Activated CD4-positive, CD25-positive, alpha-beta regulatory T cell treated with anti-CD3 and anti-CD28 coated beads, Interleukin-2, amount 50 U/mL, for 72 hours (primary cell): ENCODE measurements at regions not wholly inside any gene's neighbourhood (a gene's known extent, or its start where the extent isn't known, plus 50 kb on each side); places are given as distances from the start of the nearest gene placed in this dataset.

ENCODE experiments used
- DNase-seq: peaks from one replicate; pipeline ENCODE4 v3.0.0; 2021

DNA sequence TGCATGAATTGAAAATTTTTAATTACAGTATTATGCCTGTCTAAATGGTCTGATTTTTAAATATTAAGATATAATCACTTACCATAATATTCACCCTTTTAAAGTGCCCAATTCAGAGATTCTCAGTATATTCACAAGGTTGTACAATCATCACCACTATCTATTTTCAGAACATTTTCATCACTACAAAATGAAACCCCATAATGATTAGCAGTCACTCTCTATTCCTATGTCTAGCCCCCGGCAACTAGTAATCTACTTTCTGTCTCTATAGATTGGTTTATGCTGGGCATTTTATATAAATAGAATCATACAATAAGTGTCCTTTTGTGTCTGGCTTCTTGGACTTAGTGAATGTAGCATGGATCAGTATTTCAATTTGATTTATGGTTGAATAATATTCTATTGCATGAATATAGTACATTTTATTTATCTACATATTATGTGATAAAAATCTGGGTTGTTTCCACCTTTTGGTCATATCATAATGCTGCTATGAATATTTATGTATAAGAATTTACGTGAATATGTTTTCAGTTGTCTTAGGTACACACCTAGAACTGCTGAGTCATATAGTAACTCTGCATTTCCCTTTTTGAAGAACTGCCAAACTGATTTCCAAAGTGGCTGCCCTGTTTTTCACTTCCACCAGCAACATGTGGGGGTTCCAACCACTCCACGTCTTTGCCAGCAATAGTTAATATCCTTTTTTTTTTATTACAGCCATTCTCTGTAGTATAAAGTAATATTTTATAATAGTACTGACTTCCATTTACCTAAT, 485.7 kb upstream of the ZNF385D start:
- DNase-seq, result no peak

DNA sequence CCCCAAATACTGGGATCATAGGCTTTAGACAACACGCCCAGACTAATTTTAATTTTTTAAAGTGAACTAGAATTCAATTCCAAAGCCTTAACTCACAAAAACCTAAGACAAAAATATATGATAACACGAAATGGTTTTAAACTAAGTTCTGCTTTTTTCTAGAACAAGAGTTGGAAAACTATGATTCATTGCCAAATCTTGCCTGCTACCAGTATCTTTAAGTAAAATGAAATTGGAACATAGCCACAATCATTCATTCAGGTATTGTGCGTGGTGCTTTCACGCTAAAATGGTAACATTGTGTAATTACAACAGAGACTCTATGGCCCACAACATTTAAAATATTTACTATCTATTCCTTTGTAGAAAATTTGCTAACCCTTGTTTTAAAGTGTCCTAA, 488.0 kb upstream of the ZNF385D start:
- no peak for DNase-seq

DNA sequence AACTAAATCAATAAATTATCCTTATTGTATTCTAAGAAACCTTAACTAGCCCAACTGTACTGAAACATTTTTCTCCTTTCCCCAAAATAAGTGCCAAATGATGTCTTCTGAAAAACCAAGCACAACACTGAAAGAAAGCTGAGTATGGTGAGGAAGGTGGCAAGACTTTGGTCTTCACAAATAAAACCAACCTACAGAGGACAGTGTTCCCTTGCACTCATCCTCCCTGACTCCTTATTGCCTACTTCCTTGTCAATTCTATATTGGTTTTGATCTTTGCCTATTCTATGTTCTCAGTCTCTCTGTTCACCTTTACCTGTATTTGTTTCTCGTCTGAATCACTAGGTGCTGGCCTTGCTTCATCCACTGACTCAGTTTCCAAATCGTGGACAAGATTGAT, 490.1 kb upstream of the ZNF385D start:
- no peak for DNase-seq

DNA sequence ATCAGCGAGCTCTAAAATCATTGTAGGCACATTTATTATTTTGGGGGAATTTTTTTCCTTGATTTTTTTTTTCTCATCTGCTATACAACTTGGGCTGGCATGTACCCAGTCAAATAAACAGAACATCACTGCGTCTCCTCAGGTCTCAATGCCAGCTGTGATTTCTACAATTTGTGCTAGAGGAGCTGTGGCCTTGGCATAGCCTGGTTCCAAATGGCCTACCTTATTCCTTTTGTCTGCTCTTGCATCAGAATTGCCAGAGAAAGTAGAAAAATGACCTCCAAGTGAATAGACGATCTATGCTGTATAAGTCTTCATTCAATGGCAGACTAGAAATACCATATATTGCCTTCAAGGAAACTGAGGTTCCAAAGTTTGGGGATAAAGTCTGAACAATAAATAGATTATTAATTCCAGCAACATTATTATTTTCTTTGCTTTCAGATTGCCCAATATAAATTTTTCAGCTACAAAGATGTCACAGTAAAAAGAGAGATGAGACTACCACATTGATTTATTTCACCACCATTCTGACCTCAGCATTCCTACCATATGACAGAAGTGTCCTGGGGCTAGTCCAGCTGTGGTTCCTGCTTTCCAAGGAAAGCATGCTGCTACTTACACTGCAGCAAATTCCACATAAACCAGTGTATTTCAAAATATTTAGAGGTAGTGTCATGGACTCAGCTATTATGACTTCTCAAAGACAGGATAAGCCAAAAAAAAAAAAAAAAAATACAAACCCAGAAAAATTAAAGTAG, 493.9 kb upstream of the ZNF385D start:
- DNase-seq, result no peak

DNA sequence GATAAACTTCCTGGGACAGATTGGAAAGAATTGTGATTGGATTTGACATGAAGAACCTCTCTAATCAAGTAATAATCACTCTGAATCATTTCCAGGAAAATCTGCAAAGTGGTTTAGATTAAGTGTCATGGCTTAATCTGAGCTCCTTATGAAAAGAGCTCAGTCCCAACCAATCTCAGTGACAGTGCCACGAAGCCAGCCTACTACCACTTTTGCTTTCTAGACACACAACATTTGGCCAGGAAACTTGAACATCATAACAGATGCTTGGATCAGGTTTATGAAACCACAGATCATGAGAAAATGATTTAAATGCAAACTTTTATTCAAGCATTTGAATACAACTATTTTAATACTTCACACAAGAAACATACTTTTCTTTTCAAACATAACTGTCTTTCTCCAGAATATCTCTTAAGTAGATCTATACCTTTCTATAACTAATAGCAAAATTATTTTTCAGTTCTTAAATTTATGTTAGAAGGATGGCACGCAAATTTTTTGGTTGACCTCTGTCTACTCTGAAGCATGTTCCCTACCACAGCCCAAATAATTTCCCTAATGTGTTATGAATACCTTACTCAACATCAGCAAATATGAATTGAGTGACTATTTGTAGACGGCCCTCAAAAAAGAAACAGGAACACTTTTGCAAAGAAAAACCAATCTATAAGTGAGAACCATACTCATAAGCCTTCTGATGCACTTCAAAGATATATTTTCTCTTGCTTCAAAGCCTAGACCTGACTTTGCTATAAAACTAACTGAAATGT, 495.0 kb upstream of the ZNF385D start:
- DNase-seq, result no peak

DNA sequence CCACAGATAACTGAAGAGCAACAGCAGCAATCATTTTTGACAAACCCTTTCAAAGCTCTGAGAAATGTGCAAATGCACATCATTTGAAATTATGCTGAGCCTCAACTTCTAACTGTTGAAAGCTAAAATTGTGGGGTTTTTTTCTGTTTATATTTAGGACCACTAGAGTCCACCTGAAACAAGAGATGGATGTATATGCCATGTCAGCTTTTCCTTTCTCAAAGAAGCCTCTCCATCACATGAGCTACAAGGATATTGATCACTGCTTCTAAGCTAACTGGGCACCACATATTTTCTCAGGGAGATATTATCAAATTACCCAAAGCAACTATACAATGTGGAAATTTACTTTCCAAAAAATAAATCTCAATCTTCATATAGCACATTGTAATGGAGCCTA, 498.6 kb upstream of the ZNF385D start:
- no peak for DNase-seq

DNA sequence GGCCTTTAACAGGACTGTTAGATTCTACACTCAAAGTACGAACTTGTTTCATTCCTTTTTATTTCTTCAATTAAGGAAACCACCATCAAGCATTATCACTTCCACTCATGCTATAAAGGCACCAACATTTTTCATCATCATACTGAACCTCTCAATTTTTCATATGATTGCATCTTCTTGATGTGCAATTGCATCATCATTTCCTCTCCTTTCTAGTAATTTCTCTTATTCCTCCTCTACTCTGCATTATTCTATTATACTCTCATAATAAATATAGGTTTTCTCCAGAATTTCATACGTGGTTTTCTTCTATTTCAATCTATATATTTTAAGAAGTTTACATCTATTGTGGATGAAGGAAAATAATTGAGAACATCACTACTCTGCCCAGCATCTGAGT, 506.2 kb upstream of the ZNF385D start:
- no peak for DNase-seq

DNA sequence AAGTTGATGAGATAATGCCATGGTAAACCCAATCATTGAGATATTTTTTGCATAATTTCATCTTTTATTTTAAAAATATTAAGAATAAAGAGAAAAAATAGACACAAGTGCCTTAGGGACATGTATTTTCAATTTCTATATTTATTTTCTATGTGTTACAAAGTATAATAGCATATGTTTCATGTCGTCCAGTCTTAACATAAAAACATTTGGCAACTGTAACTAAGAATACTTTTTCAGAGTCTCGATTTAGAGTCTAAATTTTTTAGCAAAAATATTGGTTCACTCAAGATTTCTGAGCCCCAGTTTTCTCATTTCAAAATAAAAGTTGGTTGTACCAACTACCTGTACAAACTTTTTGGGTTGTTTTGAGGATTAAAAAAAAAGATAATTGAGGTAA, 511.4 kb upstream of the ZNF385D start:
- DNase-seq, result no peak

DNA sequence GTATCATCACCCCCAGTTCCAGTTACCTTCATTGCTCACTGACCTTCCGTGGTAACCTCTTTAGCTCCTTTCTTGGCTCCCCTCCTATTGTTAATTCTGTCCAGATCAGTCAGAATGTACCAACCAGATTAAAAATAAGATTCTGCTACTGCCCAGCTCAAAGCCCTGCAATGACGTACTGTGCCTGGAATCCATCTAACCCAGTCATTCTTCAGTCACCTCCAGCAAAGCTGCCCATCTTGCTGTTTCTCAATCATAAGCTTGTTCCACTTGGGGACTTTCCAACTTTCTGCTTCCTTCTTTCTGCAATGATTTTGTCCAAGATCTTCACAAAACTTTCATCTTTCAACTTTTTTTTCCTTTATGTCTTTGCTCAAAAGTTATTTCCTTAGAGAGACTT, 512.0 kb upstream of the ZNF385D start:
- no peak for DNase-seq

DNA sequence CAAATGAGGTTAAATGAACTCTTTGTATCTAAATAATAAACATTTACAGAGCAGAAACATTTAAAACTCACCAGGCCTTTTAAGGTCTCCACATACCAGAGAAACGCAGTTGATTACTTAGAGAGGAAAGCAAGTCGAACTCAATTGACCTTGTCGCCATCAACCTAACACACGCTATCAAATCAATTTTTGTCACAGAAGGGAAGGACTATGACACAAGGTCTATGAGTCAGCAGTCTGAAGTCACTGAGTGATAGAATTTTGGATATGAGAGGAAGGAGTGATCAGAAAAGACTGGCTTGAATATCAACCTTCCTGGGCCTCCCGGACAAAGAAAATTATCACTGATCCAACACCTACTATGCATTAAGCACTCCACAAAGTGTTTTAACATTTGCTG, 514.4 kb upstream of the ZNF385D start:
- no peak for DNase-seq

DNA sequence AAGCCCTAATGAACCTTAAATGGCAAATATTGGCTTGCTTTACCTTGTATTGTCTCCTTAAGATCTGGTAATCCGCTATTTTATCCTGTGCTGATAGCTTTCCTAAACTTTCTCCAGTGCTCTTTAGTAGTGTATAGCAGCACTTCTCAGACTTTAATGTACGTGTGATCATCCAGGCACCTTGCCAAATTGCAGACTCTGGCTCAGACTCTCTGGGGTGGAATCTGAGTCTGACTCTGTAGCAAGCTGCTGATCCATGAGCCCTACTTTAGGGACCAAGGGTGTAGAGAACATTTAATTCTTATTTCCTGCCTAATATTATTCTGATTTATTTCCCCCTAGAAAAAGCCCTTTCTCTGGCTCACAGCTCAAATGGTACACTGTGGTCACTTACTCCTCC, 518.8 kb upstream of the ZNF385D start:
- DNase-seq, result no peak

DNA sequence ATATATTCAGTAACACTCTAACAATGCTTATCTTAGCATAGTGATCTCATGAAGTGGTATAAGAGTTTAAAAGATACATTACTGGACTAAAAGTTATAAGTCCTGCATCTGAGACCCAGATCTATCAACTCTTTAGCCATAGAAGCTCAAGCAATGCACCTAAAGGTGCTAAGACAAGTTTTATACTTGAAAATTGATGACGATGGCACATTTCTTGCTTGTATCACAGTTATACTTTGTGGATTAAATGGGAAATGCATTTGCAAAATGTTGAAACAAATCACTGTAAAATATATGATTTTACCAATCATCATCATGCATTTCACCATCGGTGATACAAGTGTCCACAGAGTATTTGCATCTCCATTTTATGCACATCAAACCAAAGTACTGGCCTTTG, 525.3 kb upstream of the ZNF385D start:
- no peak for DNase-seq

DNA sequence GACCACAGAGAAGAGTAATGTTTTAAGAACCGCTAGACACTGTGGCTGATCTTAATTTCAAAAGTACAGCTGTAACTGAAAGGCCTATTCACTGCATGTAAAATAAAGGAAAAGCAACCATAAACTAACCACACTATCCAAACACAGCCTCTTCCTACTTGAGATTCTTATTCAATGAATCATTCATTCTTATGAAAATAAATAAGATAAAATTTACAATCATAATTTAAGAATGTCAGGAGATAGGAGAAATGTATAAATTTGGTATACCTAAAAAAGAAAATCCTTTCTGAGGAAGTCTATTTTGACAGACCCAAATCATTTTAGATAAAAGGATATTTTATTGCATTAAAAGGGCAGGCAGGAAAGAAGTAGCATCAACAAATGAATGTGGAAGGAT, 533.5 kb upstream of the ZNF385D start:
- no peak for DNase-seq

DNA sequence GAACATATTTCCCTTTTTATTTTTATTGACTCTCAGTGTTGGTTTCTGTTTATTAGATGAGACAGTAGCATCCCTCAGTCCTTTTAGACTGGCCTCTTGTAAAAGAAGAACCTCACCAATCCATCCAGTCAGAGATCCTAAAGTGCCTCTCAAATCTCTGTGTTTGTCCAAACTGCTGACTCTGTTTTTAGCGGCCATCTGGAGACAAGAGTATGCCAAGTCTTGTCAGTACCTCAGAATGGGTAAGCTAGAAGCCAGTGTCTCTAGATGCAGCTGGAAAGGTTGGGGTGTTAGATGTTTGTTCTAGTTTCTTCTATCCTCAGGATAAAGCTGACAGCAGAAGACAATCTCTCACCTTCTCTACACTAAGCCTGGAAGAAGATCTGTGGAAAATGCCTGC, 537.7 kb upstream of the ZNF385D start:
- DNase-seq, result no peak

DNA sequence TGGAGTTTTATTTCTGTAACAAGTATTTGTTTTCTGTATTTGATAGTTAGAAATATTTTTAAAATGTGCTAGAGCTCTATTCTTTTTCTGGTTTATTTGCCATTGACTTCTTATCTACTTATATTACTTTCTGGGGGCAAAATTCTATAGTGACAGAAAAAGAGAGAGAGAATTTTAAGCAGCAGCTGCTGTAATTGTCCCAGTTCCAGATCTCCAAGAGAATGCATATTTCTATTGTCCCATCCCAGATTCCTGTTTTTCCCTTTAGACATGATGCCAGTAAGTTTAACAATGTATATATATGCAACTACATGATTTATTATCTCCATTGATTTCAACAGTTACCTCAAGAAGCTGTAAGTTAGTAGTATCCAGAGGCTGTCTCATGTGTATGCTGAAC, 541.7 kb upstream of the ZNF385D start:
- no peak for DNase-seq

DNA sequence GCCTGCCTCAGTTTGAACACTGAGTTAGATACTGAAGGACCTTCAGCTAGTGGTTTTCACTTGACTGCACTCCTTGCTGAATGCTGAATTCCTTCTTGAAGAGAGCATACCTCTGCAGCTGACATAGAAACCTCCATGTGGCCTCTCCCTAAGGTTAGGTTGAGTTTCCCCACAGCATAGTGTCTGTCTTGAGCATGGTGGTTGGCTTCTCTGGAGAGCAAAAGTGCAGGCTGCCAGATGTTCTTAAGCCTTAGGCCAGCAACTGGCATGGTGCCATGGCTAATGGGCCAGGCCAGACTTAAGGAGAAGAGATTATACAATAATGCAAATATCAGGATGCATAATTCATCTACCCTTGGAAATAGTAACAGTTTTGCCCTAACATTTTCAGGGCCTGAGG, 545.6 kb upstream of the ZNF385D start:
- DNase-seq, result no peak

DNA sequence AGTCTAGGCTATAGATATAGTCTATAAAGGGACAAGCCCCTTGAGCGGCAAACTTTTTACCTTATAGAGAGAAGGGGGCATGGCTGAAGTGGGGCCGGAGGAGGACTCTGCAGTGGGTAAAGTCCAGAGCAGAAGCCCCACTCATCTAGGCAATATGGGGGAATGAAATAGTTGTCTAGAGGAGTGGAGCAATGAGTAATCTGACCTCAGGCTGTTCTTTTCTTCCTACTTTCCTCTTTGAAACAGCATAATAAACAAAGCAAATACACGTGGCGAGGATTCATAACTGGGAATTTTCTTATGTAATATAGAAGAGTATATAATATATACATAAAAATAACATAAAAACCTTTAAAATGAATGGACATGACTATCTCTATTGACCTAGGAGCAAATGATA, 546.4 kb upstream of the ZNF385D start:
- DNase-seq, result no peak

DNA sequence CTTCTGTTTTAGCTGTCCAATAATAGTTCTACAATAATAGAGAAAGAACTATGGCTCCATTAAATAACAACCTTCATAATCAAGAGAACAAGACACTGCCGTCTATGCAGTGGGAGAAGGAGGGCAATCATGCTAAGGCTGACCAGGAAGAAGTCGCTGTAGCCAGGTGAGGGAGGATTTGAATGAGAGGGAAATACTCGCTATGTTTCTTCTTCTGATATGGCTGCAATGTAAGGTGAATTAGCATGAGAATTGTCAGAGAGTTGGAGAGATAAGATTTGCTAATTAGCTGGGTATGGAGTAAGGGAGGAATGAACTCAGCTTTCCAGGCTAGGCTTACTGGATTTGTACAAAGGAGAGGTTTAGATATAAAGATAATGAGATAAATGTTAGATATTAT, 555.4 kb upstream of the ZNF385D start:
- DNase-seq, result no peak

DNA sequence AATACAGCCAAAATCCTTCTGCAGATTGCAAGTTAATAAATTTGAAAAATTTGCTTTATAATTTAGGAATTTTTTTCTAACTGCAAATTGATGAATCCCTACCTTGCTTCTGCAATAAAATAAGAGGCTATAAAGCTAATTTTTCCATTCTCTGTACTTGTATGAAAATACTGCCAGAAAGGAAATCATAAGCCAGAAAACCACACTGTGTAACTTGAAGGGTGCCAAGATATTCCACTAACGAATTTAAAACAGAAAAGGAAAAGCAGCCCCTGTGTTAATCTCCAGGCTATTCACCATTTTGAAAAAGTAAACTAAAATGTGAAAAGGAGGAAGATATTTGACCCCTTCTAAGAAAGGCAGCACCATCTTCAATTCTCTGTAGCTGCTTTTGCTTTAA, 557.9 kb upstream of the ZNF385D start:
- no peak for DNase-seq

DNA sequence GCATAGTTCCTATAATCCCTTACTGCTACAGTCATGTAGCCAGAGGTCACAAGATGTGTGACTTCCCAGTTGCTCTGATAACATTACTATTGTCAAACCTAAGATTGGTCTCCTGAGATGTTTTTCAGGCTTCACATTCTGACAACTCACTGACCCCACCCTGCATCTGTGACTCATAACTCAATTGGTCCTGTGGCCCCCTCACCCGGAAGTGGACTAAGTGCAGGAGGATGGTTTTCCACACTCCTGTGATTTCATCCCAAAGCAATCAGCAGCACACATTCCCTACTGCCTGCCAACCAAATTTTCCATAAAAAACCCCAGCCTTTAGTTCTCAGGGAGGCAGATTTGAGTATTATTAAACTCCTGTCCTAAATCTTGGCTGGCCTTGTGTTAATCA, 564.9 kb upstream of the ZNF385D start:
- DNase-seq, result no peak

DNA sequence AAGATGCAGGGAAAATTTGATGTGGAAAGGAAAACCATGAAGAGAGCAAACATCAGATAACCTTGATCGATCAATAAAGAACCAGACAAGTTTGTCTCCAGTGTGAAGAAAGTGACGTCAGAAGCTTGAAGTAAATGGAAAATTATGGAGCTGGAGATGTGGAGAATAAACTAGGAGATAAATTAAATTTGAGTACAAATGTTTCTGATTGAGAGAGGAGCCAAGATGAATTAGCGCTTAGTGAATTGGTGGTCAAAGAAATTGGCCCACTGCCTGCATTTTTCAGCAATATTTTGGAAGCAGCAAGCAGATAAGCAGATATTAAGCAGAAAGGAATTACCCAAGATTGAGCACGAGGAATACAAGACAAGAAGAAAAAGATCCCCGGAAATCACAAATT, 567.3 kb upstream of the ZNF385D start:
- DNase-seq, result no peak

DNA sequence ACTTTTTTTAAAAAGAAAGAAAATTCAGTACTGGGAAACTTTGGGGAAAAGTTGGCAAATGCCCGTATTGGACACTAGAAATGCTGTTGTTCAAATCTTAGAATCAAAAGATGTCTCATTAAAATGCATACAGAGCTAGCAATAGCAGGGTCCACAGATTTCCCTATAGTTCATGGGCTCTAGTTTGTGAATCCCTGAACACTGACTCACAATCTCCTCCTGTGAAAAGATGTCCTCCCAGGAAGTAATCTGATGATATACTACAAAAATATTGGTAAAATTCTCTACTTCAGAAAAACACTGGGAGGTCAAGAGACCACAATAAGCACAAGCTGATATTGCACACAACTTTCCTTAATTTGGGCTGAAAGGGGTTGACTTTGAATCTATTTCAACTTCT, 568.4 kb upstream of the ZNF385D start:
- DNase-seq, result no peak

DNA sequence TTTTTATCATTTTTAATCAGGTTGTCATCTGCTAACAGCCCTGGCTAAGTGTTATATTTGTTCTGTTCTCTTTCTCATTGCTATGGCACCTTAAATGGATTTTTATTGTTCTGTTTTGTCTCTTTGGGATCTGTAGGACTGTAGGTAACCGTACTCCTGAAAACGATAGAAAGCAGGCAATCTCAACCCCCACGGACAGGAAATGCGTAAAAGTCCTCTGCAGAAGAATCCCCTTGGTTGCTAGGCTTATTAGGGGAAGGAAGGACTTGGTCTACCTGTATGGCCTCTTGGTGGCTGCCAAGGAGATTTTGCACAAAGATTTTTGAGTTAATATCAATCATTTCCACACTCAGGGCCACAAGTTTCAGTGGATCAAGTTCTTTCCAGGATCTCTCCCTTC, 571.9 kb upstream of the ZNF385D start:
- DNase-seq, result no peak

DNA sequence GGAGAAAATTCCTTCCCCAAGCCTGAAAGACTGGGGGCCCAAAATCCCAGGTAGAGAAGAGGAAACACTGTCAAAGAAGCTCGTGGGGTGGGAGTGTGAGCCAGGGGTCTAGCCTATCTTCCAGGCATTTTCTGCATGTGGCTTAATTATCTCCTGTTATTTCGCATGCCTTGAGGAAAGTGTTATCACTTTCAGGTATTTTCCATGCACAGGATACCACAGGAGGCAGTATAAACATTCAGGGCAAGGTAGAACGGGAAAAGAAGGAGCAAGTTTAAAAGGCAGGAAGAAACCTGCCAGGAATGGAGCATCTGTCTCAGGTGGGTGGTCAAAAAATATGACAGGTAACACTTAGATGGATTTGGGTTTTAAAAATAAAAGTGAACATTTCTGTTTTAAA, 575.3 kb upstream of the ZNF385D start:
- DNase-seq, result no peak
